ENCODE measurements at regions not wholly inside any gene's neighbourhood (a gene's known extent, or its start where the extent isn't known, plus 50 kb on each side); places are given as distances from the start of the nearest gene placed in this dataset.

- TF ChIP-seq POLR2A (IDR thresholded peaks at IDR 0.05; ENCODE audit: low read length): no peak
- no peak for TF ChIP-seq GATA1 (IDR thresholded peaks at IDR 0.05; ENCODE audit: low read depth, low read length)
Observed at GRCh38 chr12:3363608-3364007, 127.4 kb upstream of the PRMT8 start.

All from erythroblast (primary cell).